IPS-15b (cell line): ENCODE measurements at regions not wholly inside any gene's neighbourhood (a gene's known extent, or its start where the extent isn't known, plus 50 kb on each side); places are given as distances from the start of the nearest gene placed in this dataset.

Experiments used
- H3K27me3 ChIP-seq: one replicate; pipeline ENCODE4 v1.6.1; 2013; ENCODE audit warnings: low read length; ENCODE audit not compliant: control insufficient read depth, insufficient read depth
- H3K36me3 ChIP-seq: one replicate; pipeline ENCODE4 v1.6.1; 2013; ENCODE audit warnings: low read length; ENCODE audit not compliant: control insufficient read depth, insufficient read depth
- H3K4me1 ChIP-seq: one replicate; pipeline ENCODE4 v1.6.1; 2013; ENCODE audit warnings: mild to moderate bottlenecking, low read length; ENCODE audit not compliant: control insufficient read depth, insufficient read depth
- H3K4me3 ChIP-seq: one replicate; pipeline ENCODE4 v1.5.1; 2013; ENCODE audit warnings: low read depth, low read length
- H3K9ac ChIP-seq: one replicate; pipeline ENCODE4 v1.6.1; 2013; ENCODE audit warnings: low read depth, mild to moderate bottlenecking, low read length
- H3K9me3 ChIP-seq: one replicate; pipeline ENCODE4 v1.6.1; 2013; ENCODE audit warnings: mild to moderate bottlenecking, low read length; ENCODE audit not compliant: control insufficient read depth, insufficient read depth

GRCh38 chr2:12096051-12096787, 349.8 kb downstream of the LPIN1 start:
- Histone ChIP-seq H3K27me3 (no peaks in the 10 kb centered on the region), H3K9ac (no peak overlapping the region), H3K4me3 (peak overlapping the region; percentile 8), H3K36me3 (no peaks in the 10 kb centered on the region), H3K9me3 (no peaks in the 10 kb centered on the region), H3K4me1 (peaks cover 21% of the 10 kb centered on the region)

DNA sequence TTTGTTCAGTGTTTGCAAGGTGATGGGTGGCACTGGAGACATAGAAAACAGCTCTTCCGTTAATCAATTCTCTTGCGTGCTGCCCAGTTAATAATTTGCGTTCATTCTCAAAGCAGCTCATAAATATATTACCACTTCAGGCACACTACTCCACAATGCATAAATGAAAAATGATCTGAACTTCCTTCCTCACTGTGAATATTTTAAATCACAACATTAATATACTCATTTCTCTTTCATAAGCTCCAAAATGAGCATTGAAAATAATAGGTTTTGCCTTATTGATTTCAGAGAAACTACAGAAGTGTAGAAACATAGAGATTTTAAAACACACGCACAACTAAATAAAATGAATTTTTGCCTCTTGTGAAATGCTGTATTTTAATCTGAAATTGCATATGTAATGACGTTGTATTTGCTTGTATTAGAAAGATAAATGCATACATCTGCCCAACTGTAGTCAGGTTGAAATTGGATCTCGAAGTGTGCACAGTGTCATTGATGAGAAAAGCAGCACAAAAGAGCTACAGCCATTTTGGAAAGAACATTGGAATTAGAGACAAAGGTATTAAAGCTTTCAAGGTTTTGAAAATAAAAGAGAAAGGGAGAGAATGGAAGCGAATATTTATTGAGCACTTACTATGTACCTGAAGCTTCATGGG, 350.5 kb downstream of the LPIN1 start:
- no peak overlapping the region for H3K9ac ChIP-seq
- no peaks in the 10 kb centered on the region for H3K9me3 ChIP-seq
- no peaks in the 10 kb centered on the region for H3K27me3 ChIP-seq
- H3K36me3 ChIP-seq = no peaks in the 10 kb centered on the region
- H3K4me1 ChIP-seq = peaks cover 21% of the 10 kb centered on the region
- no peak overlapping the region for H3K4me3 ChIP-seq

DNA sequence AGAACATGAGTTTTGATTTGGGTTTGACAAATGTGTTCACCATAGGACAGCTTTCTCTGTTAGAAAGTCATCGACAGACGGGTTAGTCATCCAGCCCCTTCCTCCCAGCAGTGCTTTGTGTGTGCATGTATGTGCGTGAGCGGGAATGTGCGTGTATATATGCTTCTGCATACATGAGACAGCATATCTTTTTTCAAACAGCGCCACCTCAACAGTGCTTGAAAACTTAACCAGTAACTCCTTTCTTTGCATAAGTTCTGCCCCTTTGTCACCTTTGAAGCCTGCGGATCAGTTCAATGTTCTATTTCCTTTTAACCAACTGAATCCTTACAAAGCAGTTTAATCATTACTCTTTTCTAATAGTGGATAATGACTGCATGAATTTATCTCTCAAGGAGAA, 351.4 kb downstream of the LPIN1 start:
- peaks cover 21% of the 10 kb centered on the region for H3K4me1 ChIP-seq
- no peaks in the 10 kb centered on the region for H3K27me3 ChIP-seq
- no peaks in the 10 kb centered on the region for H3K36me3 ChIP-seq
- H3K9ac ChIP-seq = no peak overlapping the region
- no peak overlapping the region for H3K4me3 ChIP-seq
- no peaks in the 10 kb centered on the region for H3K9me3 ChIP-seq

GRCh38 chr2:12099374-12099773, 352.9 kb downstream of the LPIN1 start:
- H3K9me3 ChIP-seq = no peaks in the 10 kb centered on the region
- peaks cover 21% of the 10 kb centered on the region for H3K4me1 ChIP-seq
- H3K9ac ChIP-seq = no peak overlapping the region
- no peaks in the 10 kb centered on the region for H3K27me3 ChIP-seq
- no peak overlapping the region for H3K4me3 ChIP-seq
- no peaks in the 10 kb centered on the region for H3K36me3 ChIP-seq

DNA sequence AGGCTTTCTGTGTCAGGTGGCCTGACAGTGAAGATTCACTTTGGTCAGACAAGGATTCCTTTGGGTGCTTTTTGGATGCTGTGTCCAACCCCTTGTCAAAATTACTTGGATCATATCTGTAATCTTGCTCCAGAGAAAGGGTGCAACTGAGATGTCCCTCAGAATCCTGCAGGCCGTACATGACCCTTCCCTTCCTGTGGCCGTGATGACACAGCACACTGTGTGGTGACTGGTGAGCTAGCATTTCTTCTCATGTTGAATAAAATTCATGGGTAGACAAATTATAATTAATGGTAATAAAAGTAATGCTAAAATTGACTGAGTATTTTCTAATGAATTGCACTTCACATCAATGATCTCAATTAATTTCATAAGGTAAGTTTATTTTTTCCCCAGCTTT, 356.2 kb downstream of the LPIN1 start:
- H3K4me1 ChIP-seq = peaks cover 2% of the 10 kb centered on the region
- no peaks in the 10 kb centered on the region for H3K9me3 ChIP-seq
- no peak overlapping the region for H3K9ac ChIP-seq
- H3K4me3 ChIP-seq = no peak overlapping the region
- H3K36me3 ChIP-seq = no peaks in the 10 kb centered on the region
- H3K27me3 ChIP-seq = no peaks in the 10 kb centered on the region

DNA sequence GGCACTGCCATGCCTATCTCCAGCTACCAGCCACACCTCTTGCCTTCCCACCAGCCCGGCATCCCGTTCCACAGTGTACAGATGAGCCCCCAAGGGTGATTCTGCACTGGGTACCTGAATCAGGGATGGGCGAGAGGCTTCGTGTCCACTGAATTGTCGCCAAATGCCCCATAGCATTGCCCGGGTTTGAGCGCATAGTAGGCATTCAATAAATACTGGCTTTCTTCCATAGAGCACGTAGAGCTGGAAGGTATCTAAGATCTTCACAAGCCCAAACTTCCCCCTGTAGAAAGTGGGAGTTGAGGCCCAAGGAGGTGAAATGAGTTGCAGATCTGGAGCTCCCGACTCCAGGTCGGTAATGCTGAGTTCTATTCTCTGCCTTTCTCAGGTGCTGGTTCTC, 358.7 kb downstream of the LPIN1 start:
- Histone ChIP-seq H3K4me1 (no peaks in the 10 kb centered on the region), H3K27me3 (no peaks in the 10 kb centered on the region), H3K9me3 (no peaks in the 10 kb centered on the region), H3K4me3 (no peak overlapping the region), H3K36me3 (no peaks in the 10 kb centered on the region), H3K9ac (no peak overlapping the region)

GRCh38 chr2:12106440-12107080, 360.1 kb downstream of the LPIN1 start:
- Histone ChIP-seq H3K4me1 (no peaks in the 10 kb centered on the region), H3K36me3 (no peaks in the 10 kb centered on the region), H3K9me3 (no peaks in the 10 kb centered on the region), H3K4me3 (no peak overlapping the region), H3K9ac (no peak overlapping the region), H3K27me3 (no peaks in the 10 kb centered on the region)

- Histone ChIP-seq H3K9ac (no peak overlapping the region), H3K4me1 (no peaks in the 10 kb centered on the region), H3K27me3 (no peaks in the 10 kb centered on the region)
These were observed 360.9 kb downstream of the LPIN1 start for GRCh38 chr2:12107321-12107720.

GRCh38 chr2:12107939-12108338, 361.5 kb downstream of the LPIN1 start:
- no peaks in the 10 kb centered on the region for H3K9me3 ChIP-seq
- no peaks in the 10 kb centered on the region for H3K27me3 ChIP-seq
- no peaks in the 10 kb centered on the region for H3K4me1 ChIP-seq
- no peaks in the 10 kb centered on the region for H3K36me3 ChIP-seq
- no peak overlapping the region for H3K9ac ChIP-seq
- H3K4me3 ChIP-seq = no peak overlapping the region

More at GRCh38 chr2:12107321-12107720, 360.9 kb downstream of the LPIN1 start:
- Histone ChIP-seq H3K9me3 (no peaks in the 10 kb centered on the region), H3K36me3 (no peaks in the 10 kb centered on the region), H3K4me3 (no peak overlapping the region)

GRCh38 chr2:12109363-12110017, 363.1 kb downstream of the LPIN1 start:
- Histone ChIP-seq H3K9me3 (no peaks in the 10 kb centered on the region), H3K4me3 (no peak overlapping the region), H3K9ac (no peak overlapping the region), H3K4me1 (no peaks in the 10 kb centered on the region), H3K27me3 (no peaks in the 10 kb centered on the region), H3K36me3 (no peaks in the 10 kb centered on the region)

DNA sequence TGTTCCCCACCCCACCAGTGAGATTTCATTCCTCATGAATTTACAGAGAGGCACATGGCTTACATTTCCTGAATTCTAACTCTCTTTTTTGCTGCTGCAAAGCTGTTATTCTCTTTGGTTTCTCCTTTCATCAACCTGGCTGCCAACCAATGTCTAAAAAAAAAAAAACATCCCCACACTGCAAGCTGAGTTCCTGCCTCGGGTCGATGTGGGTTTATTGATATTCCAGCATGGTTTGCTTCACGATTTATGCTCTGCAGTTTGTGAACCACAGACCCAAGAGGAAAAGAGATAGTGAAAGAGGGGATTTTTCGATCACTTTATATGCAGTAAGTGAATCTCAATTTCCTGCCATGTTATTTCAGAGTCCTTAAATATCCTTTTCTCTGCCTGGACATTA, 363.6 kb downstream of the LPIN1 start:
- no peaks in the 10 kb centered on the region for H3K4me1 ChIP-seq
- no peaks in the 10 kb centered on the region for H3K9me3 ChIP-seq
- no peak overlapping the region for H3K4me3 ChIP-seq
- no peaks in the 10 kb centered on the region for H3K27me3 ChIP-seq
- no peaks in the 10 kb centered on the region for H3K36me3 ChIP-seq
- H3K9ac ChIP-seq = no peak overlapping the region
